ENCODE measurements at regions not wholly inside any gene's neighbourhood (a gene's known extent, or its start where the extent isn't known, plus 50 kb on each side); places are given as distances from the start of the nearest gene placed in this dataset.

GRCh38 chr3:67290438-67290837, 292.3 kb downstream of the KBTBD8 start:
- DNase-seq = no peak

DNA sequence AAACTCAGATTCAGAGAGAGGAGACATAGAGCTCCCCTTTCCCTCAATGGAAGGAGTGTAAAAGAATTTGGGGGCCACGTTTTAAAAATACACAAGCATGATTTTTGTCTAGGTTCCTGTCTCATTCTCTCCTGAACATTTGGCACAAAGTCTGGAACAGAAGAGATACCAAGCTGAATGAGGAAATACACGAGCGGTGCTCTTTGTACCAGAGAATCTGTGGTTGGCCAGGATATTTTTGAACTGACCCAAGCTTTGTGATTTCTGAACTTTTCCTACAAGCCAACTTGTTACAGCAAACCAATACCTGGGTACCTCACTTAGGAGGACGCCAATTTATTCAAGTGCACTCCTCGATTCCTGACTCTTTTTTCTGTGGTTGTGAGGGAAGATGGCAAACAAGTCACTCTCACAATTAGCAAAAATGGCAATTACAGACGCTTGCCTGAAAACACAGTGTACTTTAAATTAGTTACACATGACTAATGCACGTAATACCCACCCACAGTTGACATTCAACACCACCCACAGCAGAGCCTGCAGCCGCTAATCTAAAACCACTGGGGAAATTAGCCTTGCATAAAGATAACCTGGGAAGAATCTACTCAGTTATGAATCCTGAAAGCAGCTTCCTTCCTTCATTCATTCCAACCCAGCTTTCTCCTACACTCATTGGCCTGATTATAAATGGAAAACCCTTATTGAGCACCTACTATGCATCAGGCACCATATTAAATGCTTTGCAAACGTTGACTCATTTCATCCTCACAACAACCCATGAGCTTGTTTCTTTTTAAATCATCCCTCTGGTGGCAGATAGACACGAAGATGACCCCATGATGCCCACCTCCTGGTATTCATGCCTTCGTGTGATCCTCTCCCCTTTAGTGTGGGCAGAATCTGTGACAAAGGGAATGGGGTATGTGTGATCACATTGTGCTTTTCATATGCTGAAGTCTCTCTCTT, 293.5 kb downstream of the KBTBD8 start:
- DNase-seq = no peak

DNA sequence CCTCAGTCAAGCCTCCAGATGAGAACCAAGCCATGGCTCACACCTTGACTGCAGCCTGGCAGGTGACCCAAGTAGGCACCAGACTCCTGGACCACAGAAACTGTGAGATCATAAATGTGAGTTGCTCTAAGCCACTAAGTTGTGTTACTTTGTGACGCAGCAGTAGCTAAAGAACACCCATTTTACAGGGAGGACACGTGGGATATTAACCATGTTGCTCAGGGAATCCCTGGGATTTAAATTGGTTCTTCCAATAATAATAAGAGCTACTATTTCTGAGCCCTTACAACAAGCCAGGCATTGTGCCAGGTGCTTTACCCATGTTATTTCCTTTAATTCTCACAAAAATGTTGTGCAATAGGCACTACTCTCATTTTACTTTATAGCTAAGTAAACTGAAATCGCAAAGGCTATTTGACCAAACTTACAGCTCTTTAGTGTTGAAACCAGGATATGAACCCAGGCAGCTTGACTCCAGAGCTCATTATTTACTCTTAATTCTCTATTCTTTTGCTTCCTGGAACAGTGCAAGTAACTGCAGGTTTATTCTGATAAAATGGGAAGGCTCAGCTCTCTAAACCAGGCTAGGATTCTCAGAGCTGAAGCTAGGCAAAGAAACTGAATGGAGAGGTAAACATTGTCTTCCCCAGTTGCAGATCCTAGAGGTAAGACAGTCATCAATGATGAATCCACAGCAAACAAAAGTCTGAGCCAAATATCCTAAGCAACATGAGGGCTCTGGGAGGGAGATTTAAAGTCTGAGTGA, 294.4 kb downstream of the KBTBD8 start:
- DNase-seq = peak; percentile 1

DNA sequence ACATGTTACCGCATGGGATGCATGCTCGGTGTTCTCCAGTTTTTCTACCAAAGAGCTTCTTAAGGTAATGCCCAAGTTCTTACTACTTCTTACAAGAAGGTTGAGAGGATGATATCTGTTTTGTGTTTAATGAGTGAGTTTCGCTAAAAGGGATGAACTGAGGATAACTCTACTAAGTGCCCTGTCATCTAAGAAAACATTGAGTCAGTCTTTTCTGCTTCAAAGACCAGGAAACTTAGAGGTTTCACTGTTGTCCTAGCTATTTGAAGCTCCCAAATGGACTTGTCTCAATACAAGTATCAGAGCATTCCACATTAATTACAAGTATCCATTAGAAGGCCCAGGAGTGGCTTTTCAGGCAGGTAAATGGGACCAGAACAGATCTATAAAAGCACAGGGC, 296.2 kb downstream of the KBTBD8 start:
- no peak for DNase-seq

DNA sequence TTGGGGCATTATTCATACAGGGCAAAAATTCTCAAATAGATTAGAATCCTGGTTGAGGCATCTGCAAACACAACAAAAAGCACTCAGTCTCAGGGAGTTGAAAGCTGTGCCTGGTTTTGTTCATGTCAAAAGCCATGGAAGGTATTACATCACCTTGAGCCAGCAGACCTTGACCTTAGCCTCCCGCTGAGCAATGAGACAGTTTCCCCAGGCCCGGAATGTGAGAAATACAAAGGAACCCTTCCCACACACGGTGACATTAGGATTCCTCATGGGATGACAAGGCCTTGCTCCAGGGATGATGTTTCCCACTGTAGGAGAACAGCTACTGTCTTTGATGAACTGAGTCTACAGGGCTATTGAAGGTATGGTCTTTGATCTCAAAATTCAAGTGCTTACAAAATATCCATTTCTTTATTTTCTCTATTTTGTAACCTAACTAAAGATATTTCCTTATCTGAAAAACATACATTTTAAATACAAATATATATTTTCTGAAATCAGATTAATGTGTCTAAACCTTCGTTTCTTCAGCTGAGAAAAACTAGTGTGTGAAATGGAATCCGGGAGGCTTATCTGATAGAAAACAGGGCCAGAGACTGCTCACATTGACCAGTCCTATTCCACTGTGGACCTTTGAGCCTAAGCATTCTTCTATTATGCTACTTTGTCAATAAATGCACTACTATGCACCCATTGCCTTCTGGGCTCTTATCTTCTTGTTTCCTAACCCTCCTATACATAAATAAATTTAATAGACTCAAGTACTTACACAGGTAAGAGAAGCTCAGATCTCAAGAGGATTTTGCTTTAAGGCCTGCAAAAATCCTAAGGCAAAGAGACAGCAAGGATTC, 298.2 kb downstream of the KBTBD8 start:
- DNase-seq = no peak

DNA sequence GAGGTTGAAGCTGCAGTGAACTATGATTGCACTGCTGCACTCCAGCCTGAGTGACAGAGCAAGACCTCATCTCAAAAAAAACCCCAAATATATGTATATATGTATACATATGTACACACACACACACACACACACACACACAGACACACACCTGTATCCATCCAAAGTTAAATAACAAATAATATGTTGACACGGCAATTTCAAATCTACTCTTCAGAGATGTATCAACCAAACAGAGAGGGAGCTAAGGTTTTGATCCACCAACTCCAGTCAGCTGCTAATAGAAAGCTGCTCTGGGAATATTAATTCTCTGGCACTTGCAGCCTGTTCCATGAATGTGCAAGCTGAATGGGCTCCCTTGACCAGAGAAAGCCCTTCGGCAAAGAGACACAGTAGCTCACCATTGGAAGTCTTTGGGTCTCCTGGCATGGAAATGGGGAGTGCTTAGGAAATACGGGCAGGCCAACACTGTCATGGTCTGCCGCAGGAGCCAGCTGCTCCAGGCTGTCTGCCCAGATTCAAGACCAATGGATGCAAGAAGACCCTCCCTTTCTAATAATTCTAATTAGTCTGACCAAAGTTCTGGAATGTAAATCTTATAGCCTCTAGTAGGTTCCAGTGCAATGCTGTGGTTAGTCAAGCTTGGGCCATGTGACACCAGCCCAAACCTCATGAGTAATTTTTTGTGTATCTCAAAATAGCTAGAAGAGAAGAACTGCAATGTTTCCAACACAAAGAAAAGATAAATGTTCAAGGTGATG, 299.8 kb downstream of the KBTBD8 start:
- no peak for DNase-seq

GRCh38 chr3:67301556-67301955, 303.4 kb downstream of the KBTBD8 start:
- DNase-seq = no peak

DNA sequence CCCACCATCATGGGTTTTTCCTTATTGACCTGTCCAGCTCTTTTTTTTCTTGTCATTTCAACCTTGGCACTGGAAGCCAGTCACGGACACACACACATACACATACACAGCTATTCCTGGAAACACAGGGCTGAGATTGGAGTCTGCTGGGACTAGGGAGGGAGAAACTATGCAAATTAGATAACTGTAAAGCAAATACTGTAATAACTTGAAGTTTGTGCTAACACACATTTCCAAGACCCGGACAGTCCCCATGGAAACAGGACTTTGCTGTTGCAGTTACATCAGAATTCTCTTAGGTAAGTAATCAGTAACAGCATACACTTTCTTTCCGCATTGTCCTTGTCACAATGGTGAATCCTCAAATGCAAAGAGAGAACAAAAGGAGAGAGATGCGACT, 304.4 kb downstream of the KBTBD8 start:
- DNase-seq = no peak

DNA sequence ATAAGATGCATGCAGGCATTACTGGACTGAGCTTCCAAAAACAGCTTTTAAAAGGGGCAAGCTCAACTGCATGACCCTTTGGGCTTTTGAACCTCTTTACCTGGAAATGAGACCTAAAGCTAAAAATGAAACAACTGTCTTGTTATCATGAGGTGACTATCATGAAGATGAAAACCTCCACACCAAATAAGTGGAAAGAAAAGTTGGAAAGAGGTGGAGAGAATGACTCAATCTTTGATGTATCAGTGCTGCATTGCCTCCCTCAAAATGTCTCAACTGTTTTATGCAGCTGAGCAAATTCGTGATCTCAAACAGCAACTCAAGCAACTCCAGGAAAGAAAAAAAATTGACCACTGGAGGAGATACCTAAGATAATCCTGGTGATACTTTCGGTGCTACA, 307.1 kb downstream of the KBTBD8 start:
- no peak for DNase-seq

DNA sequence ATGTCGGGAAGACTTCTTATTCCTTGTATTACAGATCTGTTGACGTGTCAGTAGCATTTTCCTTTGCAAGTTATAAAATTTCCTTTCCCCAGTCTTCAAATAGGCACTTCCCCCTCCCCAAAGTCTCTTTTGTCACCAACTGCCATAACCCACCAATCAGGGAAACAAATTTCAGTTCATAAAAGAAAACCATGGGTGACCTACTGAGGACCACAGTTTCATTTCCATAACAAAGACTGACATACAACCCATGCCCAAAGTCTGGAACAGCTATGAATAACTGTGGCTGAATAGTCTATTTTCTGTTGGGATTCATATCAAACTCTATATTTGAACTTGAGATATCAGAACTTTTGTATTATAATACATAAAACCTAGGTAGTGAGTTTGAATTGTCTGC, 307.8 kb downstream of the KBTBD8 start:
- DNase-seq = no peak

- DNase-seq = no peak
Measured at GRCh38 chr3:67311440-67311839, 313.3 kb downstream of the KBTBD8 start.

DNA sequence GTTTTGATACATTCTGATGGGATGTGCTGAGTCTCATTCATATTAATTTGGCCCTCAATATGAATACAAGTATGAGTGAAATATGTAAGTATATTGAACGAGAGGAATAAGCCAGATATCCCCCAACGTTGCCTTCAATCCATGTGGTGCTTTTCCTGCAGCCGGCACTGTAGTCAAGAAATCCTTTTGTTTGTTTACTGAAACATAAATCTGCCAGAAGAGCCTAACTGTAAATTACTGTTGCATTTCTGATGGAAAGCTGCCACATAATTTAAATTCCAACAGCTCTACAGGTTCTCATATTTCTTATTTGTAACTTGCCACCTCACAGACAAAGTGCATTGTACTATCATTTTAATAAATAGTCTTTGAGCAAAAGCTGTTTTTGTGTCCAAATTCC, 314.0 kb downstream of the KBTBD8 start:
- no peak for DNase-seq

GRCh38 chr3:67318162-67318561, 320.1 kb downstream of the KBTBD8 start:
- no peak for DNase-seq

DNA sequence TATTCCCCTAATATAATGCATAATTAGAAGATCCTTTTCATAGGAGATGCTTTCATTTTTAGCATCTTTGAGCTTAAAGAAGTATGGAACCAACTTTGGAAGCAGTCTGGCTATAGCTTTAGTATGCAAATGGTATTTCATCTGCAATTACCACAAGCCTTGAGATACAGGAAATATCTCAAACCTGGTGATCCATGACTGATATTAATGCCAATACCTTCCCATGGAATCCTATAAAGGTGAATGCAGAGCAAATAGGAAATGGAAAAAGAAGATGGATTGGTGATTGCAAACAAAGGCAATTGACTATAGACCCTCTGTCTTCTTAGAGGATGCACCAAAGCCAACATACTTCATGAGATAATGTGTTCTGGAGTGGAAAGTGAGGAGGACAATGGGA, 326.4 kb downstream of the KBTBD8 start:
- no peak for DNase-seq
